Panc1 (cell line): ENCODE measurements at regions not wholly inside any gene's neighbourhood (a gene's known extent, or its start where the extent isn't known, plus 50 kb on each side); places are given as distances from the start of the nearest gene placed in this dataset.

Source experiments
- ATAC-seq: fragments of 200-7000 bp; cut with Tn5 transposase; 2 replicates; pipeline ENCODE4 v1.9.1; 2020; ENCODE audit warnings: mild to moderate bottlenecking, moderate library complexity
- BruUV-seq: library from RNA; stranded (reverse); fragments of 400-500 nt; replicated peaks from 2 replicates; lab custom pipeline; 2021; lab: Mats Ljungman, UMichigan
- CTCF ChIA-PET: fragments of 300-600 bp; sonication (Branson Sonifier 250); formaldehyde crosslinking; loops from one replicate; lab custom pipeline; 2022; ENCODE audit warnings: antibody characterized with exemption; lab: Charles Lee
- POLR2A ChIA-PET: fragments of 300-600 bp; sonication (Branson Sonifier 250); formaldehyde crosslinking; loops from one replicate; lab custom pipeline; 2022; ENCODE audit warnings: antibody characterized with exemption; lab: Charles Lee
- DNase-seq: peaks from one replicate; pipeline ENCODE4 v3.0.0-alpha.2; 2010; ENCODE audit warnings: low read depth, low spot score
- H3K27ac ChIP-seq: 2 replicates; pipeline ENCODE4 v1.5.1; 2011; ENCODE audit warnings: mild to moderate bottlenecking, low read length, inconsistent platforms
- H3K27me3 ChIP-seq: fragments of 200-500 bp; sonication (Bioruptor generic); 2 replicates; pipeline ENCODE4 v1.6.0; 2014; ENCODE audit warnings: low read length, inconsistent platforms; ENCODE audit not compliant: control insufficient read depth, insufficient read depth
- H3K36me3 ChIP-seq: fragments of 200-500 bp; sonication (Bioruptor generic); 2 replicates; pipeline ENCODE4 v1.5.1; 2014; ENCODE audit warnings: inconsistent platforms, mild to moderate bottlenecking, low read length, moderate library complexity; ENCODE audit not compliant: control insufficient read depth, insufficient read depth
- H3K4me1 ChIP-seq: 2 replicates; pipeline ENCODE4 v1.5.1; 2011; ENCODE audit warnings: inconsistent platforms, mild to moderate bottlenecking, low read length, moderate library complexity; ENCODE audit not compliant: control insufficient read depth, insufficient read depth
- H3K4me3 ChIP-seq, 2 experiments: 2 replicates each; pipeline ENCODE4 v1.5.1; 2011 to 2012; ENCODE audit warnings: low read depth in 2 of 2, low read length in 2 of 2, mild to moderate bottlenecking in 2 of 2, inconsistent platforms in 1 of 2, moderate library complexity in 1 of 2
- H3K9me3 ChIP-seq: fragments of 200-500 bp; sonication (Bioruptor generic); 2 replicates; pipeline ENCODE4 v1.5.1; 2014; ENCODE audit warnings: low read depth, mild to moderate bottlenecking, inconsistent platforms, low read length, moderate library complexity; ENCODE audit not compliant: control insufficient read depth, insufficient read depth
- POLR2AphosphoS5 ChIP-seq: IDR thresholded peaks from 2 replicates; pipeline ENCODE4 v1.6.1; 2012; ENCODE audit warnings: mild to moderate bottlenecking, low read depth, low read length, moderate library complexity
- SIN3A ChIP-seq: IDR thresholded peaks from 2 replicates; pipeline ENCODE4 v1.6.1; 2012; ENCODE audit warnings: low read depth, mild to moderate bottlenecking, low read length, moderate library complexity, borderline replicate concordance; ENCODE audit not compliant: insufficient read depth
- TCF7L2 ChIP-seq: IDR thresholded peaks from 2 replicates; pipeline ENCODE4 v1.6.1; 2011; ENCODE audit warnings: mild to moderate bottlenecking, low read depth, low read length, inconsistent platforms
- in situ Hi-C: cut with HindIII; loops from 2 replicates; pipeline ENCODE4 v1.10.0; 2016; ENCODE audit warnings: low sequenced_read_pairs, low pct_unique_long_range_greater_than_20kb
- intact Hi-C: fragments of 100-400 bp; cut with micrococcal nuclease; formaldehyde crosslinking; loops from one replicate; pipeline ENCODE4 v1.10.0; 2022; ENCODE audit not compliant: unreplicated experiment
- TF ChIP-seq, protein P1 (sequence below), 2 experiments: IDR thresholded peaks; 2 replicates each; pipeline ENCODE4 v1.6.1; 2011 to 2012; ENCODE audit warnings: low read depth in 2 of 2, control low read depth in 1 of 2, low read length in 1 of 2, mild to moderate bottlenecking in 1 of 2, moderate library complexity in 1 of 2; ENCODE audit not compliant: insufficient read depth in 1 of 2
- TF ChIP-seq, protein P2 (sequence below): fragments of 450-650 bp; IDR thresholded peaks from 2 replicates; pipeline ENCODE4 v1.5.1; 2017; ENCODE audit warnings: mild to moderate bottlenecking

DNA sequence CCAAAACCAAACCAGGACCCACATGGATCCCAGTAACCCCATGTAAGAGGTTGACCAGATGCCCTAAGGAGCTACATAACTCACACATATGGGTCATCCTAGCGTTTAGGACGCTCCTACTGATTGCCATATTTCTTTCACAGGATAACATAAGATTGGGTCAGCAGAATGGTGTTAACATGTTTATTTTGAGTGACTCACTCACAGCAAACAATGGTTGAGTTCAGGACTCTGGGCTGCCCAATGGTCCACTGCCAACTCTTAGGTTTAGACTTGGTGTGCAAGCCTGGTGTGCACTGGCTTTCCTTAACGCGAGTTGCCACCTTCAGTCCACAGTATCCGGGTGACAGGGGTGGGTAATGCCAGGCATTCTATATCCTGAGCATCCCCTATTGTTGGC is 211.5 kb downstream of the GPAM start:
- H3K4me1 ChIP-seq = no peaks in the 10 kb centered on the region
- no peaks in the 10 kb centered on the region for H3K36me3 ChIP-seq
- BruUV-seq = no TSS peak
- POLR2A ChIA-PET = no interaction called here
- DNase-seq (no peak), ATAC-seq (no peak)
- H3K27me3 ChIP-seq = no peaks in the 10 kb centered on the region
- no peak overlapping the region for H3K27ac ChIP-seq
- no peak for TF ChIP-seq SIN3A
- no peak overlapping the region for H3K4me3 ChIP-seq
- H3K9me3 ChIP-seq = no peaks in the 10 kb centered on the region
- intact Hi-C loops (no loop called here), in situ Hi-C loops (no loop called here)
- CTCF ChIA-PET = no interaction called here

DNA sequence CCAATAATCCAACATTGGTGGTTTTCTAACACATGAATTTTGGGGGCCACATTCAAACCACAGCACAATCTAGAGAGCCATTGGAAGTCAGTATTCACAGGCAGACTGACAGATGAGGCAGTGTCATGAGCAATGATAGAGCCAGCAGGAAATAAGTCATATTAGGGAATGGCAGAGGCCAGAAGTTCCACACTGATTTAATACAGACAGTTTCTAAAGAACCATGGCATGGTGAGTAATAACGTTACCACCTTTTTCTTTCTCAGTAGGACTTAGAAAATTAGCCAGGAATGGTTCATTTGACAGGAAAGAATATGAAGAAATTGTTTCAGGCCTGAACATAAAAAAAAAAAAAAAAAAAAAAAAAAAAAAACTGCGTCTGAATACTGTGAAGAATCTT is 210.3 kb downstream of the GPAM start:
- no peak overlapping the region for H3K4me3 ChIP-seq
- H3K9me3 ChIP-seq = no peaks in the 10 kb centered on the region
- POLR2A ChIA-PET = no interaction called here
- ATAC-seq (no peak), DNase-seq (no peak)
- CTCF ChIA-PET = no interaction called here
- H3K4me1 ChIP-seq = no peaks in the 10 kb centered on the region
- TF ChIP-seq POLR2AphosphoS5 (no peak), SIN3A (no peak), TCF7L2 (no peak)
- TF ChIP-seq, protein P1, sequence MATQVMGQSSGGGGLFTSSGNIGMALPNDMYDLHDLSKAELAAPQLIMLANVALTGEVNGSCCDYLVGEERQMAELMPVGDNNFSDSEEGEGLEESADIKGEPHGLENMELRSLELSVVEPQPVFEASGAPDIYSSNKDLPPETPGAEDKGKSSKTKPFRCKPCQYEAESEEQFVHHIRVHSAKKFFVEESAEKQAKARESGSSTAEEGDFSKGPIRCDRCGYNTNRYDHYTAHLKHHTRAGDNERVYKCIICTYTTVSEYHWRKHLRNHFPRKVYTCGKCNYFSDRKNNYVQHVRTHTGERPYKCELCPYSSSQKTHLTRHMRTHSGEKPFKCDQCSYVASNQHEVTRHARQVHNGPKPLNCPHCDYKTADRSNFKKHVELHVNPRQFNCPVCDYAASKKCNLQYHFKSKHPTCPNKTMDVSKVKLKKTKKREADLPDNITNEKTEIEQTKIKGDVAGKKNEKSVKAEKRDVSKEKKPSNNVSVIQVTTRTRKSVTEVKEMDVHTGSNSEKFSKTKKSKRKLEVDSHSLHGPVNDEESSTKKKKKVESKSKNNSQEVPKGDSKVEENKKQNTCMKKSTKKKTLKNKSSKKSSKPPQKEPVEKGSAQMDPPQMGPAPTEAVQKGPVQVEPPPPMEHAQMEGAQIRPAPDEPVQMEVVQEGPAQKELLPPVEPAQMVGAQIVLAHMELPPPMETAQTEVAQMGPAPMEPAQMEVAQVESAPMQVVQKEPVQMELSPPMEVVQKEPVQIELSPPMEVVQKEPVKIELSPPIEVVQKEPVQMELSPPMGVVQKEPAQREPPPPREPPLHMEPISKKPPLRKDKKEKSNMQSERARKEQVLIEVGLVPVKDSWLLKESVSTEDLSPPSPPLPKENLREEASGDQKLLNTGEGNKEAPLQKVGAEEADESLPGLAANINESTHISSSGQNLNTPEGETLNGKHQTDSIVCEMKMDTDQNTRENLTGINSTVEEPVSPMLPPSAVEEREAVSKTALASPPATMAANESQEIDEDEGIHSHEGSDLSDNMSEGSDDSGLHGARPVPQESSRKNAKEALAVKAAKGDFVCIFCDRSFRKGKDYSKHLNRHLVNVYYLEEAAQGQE (IDR thresholded peaks at IDR 0.05; ENCODE audit: insufficient read depth in 1 of 2, low read depth in 2 of 2, low read length in 1 of 2) = no peak
- no peaks in the 10 kb centered on the region for H3K36me3 ChIP-seq
- in situ Hi-C loops = no loop called here
- no peaks in the 10 kb centered on the region for H3K27me3 ChIP-seq
- no peak overlapping the region for H3K27ac ChIP-seq
- no TSS peak for BruUV-seq
- intact Hi-C loops = no loop called here

DNA sequence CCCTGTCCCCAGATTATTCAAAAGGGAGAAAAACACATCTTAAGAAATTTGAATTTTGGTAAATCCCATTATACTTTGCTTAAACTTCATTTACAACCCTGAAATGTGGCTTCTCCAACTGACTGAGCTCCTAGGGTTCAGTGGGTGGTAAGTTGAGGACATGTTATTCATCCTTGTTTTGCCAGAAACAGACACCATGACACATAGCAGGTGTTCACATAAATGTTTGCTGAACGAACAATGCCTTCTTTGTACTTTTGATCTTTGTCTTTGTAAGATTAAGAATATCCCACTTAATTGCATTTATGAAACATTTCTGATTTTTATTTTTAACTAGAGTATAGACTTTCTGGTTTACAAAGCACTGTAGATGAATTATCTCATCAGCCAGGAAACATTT is 209.7 kb downstream of the GPAM start:
- Histone ChIP-seq H3K36me3 (no peaks in the 10 kb centered on the region), H3K27me3 (no peaks in the 10 kb centered on the region), H3K27ac (no peak overlapping the region), H3K4me1 (no peaks in the 10 kb centered on the region), H3K4me3 (no peak overlapping the region), H3K9me3 (no peaks in the 10 kb centered on the region)
- in situ Hi-C loops (no loop called here), intact Hi-C loops (no loop called here)
- no peak for TF ChIP-seq TCF7L2
- TF ChIP-seq, protein P2, sequence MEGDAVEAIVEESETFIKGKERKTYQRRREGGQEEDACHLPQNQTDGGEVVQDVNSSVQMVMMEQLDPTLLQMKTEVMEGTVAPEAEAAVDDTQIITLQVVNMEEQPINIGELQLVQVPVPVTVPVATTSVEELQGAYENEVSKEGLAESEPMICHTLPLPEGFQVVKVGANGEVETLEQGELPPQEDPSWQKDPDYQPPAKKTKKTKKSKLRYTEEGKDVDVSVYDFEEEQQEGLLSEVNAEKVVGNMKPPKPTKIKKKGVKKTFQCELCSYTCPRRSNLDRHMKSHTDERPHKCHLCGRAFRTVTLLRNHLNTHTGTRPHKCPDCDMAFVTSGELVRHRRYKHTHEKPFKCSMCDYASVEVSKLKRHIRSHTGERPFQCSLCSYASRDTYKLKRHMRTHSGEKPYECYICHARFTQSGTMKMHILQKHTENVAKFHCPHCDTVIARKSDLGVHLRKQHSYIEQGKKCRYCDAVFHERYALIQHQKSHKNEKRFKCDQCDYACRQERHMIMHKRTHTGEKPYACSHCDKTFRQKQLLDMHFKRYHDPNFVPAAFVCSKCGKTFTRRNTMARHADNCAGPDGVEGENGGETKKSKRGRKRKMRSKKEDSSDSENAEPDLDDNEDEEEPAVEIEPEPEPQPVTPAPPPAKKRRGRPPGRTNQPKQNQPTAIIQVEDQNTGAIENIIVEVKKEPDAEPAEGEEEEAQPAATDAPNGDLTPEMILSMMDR = no peak
- TF ChIP-seq SIN3A = no peak
- TF ChIP-seq POLR2AphosphoS5 = no peak
- TF ChIP-seq, protein P1 (IDR thresholded peaks at IDR 0.05; ENCODE audit: insufficient read depth in 1 of 2, low read depth in 2 of 2, low read length in 1 of 2) = no peak
- POLR2A ChIA-PET = no interaction called here
- BruUV-seq = no TSS peak
- ATAC-seq (no peak), DNase-seq (no peak)
- CTCF ChIA-PET = no interaction called here
